AG04449 (cell line): ENCODE measurements at regions not wholly inside any gene's neighbourhood (a gene's known extent, or its start where the extent isn't known, plus 50 kb on each side); places are given as distances from the start of the nearest gene placed in this dataset.

Experiments used
- CTCF ChIA-PET: fragments of 350-600 bp; formaldehyde crosslinking; extraction: SDS; loops from one replicate; lab custom pipeline; 2021; ENCODE audit warnings: antibody characterized with exemption; lab: Yijun Ruan, JAX
- POLR2A ChIA-PET: fragments of 400-600, 350-600 bp; formaldehyde crosslinking; extraction: SDS; loops from one replicate; lab custom pipeline; 2020; ENCODE audit warnings: antibody characterized with exemption, inconsistent platforms; lab: Yijun Ruan, JAX
- DNase-seq: peaks from one replicate; pipeline ENCODE4 v3.0.0-alpha.2; 2010; ENCODE audit warnings: low read depth, low spot score
- H3K4me3 ChIP-seq: 2 replicates; pipeline ENCODE4 v1.5.1; 2011; ENCODE audit warnings: low read depth, mild to moderate bottlenecking, control low read depth, low read length
- CTCF ChIP-seq: IDR thresholded peaks from one replicate; pipeline ENCODE4 v1.5.1; 2011; ENCODE audit warnings: mild to moderate bottlenecking, moderate library complexity, low read length, control low read depth, inconsistent platforms; ENCODE audit not compliant: insufficient read depth; ENCODE audit errors: missing control alignments

- TF ChIP-seq CTCF: no peak
- POLR2A ChIA-PET: no interaction called here
- no peak overlapping the region for H3K4me3 ChIP-seq
- CTCF ChIA-PET: no interaction called here
- DNase-seq: no peak
Observed at GRCh38 chr2:228847684-228848083, 423.4 kb downstream of the PID1 start.

GRCh38 chr2:228846161-228846560 is 424.9 kb downstream of the PID1 start:
- TF ChIP-seq CTCF: no peak
- no peak overlapping the region for H3K4me3 ChIP-seq
- ChIA-PET CTCF (no interaction called here), POLR2A (no interaction called here)
- no peak for DNase-seq

- TF ChIP-seq CTCF: no peak
- ChIA-PET POLR2A (no interaction called here), CTCF (no interaction called here)
- no peak for DNase-seq
- no peak overlapping the region for H3K4me3 ChIP-seq
Observed at GRCh38 chr2:228845162-228845925, 425.7 kb downstream of the PID1 start.

- no peak for TF ChIP-seq CTCF
- POLR2A ChIA-PET: no interaction called here
- no peak overlapping the region for H3K4me3 ChIP-seq
- CTCF ChIA-PET: no interaction called here
- no peak for DNase-seq
Observed at GRCh38 chr2:228841877-228842276, 429.2 kb downstream of the PID1 start.

- CTCF ChIA-PET: no interaction called here
- TF ChIP-seq CTCF: no peak
Observed at GRCh38 chr2:228841475-228841874, 429.6 kb downstream of the PID1 start.

GRCh38 chr2:228840743-228841114 is 430.4 kb downstream of the PID1 start:
- ChIA-PET CTCF (no interaction called here), POLR2A (no interaction called here)
- no peak for TF ChIP-seq CTCF
- no peak overlapping the region for H3K4me3 ChIP-seq
- no peak for DNase-seq

More at GRCh38 chr2:228841475-228841874, 429.6 kb downstream of the PID1 start:
- H3K4me3 ChIP-seq: no peak overlapping the region
- POLR2A ChIA-PET: no interaction called here
- no peak for DNase-seq
